ENCODE measurements at regions not wholly inside any gene's neighbourhood (a gene's known extent, or its start where the extent isn't known, plus 50 kb on each side); places are given as distances from the start of the nearest gene placed in this dataset.

GRCh38 chr9:84179531-84179930, 161.0 kb downstream of the SLC28A3 start:
- no peak for DNase-seq

- DNase-seq: no peak
Measured at GRCh38 chr9:84187090-84187489, 153.5 kb downstream of the SLC28A3 start.

GRCh38 chr9:84189904-84190303, 150.7 kb downstream of the SLC28A3 start:
- DNase-seq: no peak

- DNase-seq: no peak
Measured at GRCh38 chr9:84190411-84190810, 150.1 kb downstream of the SLC28A3 start.

GRCh38 chr9:84206801-84207370, 133.7 kb downstream of the SLC28A3 start:
- DNase-seq: no peak

- DNase-seq: no peak
Measured at GRCh38 chr9:84207491-84207951, 133.0 kb downstream of the SLC28A3 start.

GRCh38 chr9:84212246-84212645, 128.3 kb downstream of the SLC28A3 start:
- no peak for DNase-seq

- DNase-seq: no peak
Measured at GRCh38 chr9:84212982-84213381, 127.6 kb downstream of the SLC28A3 start.

GRCh38 chr9:84216151-84216550, 124.4 kb downstream of the SLC28A3 start:
- DNase-seq: no peak

GRCh38 chr9:84218322-84218721, 122.2 kb downstream of the SLC28A3 start:
- no peak for DNase-seq

GRCh38 chr9:84224246-84224645, 116.3 kb downstream of the SLC28A3 start:
- DNase-seq: no peak
